IMR-90 (cell line): ENCODE measurements at regions not wholly inside any gene's neighbourhood (a gene's known extent, or its start where the extent isn't known, plus 50 kb on each side); places are given as distances from the start of the nearest gene placed in this dataset.

Experiments used
- ATAC-seq: fragments of 200-7000 bp; cut with Tn5 transposase; 2 replicates; pipeline ENCODE4 v1.9.1; 2020; ENCODE audit warnings: low read depth, mild to moderate bottlenecking, moderate library complexity
- BruUV-seq: library from RNA; stranded (reverse); fragments of 400-500 nt; replicated peaks from 2 replicates; lab custom pipeline; 2021; lab: Mats Ljungman, UMichigan
- CTCF ChIA-PET: fragments of 300-600 bp; formaldehyde crosslinking; extraction: SDS; loops from one replicate; lab custom pipeline; 2021; ENCODE audit warnings: antibody characterized with exemption; lab: Yijun Ruan, JAX
- POLR2A ChIA-PET: fragments of 300-600 bp; sonication (Branson Sonifier 250); formaldehyde crosslinking; loops from one replicate; lab custom pipeline; 2022; ENCODE audit warnings: antibody characterized with exemption; ENCODE audit not compliant: unreplicated experiment; lab: Charles Lee
- DNase-seq: peaks from one replicate; pipeline ENCODE4 v3.0.0; 2013
- H2AFZ ChIP-seq: replicated peaks from 2 replicates; pipeline ENCODE3; 2013; ENCODE audit warnings: low read length, mild to moderate bottlenecking; ENCODE audit not compliant: poor library complexity
- H2AK5ac ChIP-seq: 2 replicates; pipeline ENCODE4 v1.6.1; 2013; ENCODE audit warnings: low read depth, low read length, inconsistent platforms
- H2AK9ac ChIP-seq: replicated peaks from 2 replicates; pipeline ENCODE3; 2013; ENCODE audit warnings: mild to moderate bottlenecking, low read depth, low read length, moderate library complexity; ENCODE audit not compliant: poor library complexity
- H2BK120ac ChIP-seq: 2 replicates; pipeline ENCODE4 v1.6.1; 2013; ENCODE audit warnings: low read depth, low read length, inconsistent platforms
- H2BK15ac ChIP-seq: 3 replicates; pipeline ENCODE4 v1.6.1; 2013; ENCODE audit warnings: low read depth, low read length, inconsistent platforms
- H2BK20ac ChIP-seq: 2 replicates; pipeline ENCODE4 v1.6.1; 2013; ENCODE audit warnings: low read depth, mild to moderate bottlenecking, inconsistent platforms, low read length, moderate library complexity
- H2BK5ac ChIP-seq: 2 replicates; pipeline ENCODE4 v1.6.1; 2013; ENCODE audit warnings: mild to moderate bottlenecking, low read depth, low read length, inconsistent platforms; ENCODE audit not compliant: poor library complexity, severe bottlenecking
- H3K14ac ChIP-seq: replicated peaks from 2 replicates; pipeline ENCODE4 v1.6.1; 2013; ENCODE audit warnings: low read depth, low read length, inconsistent platforms
- H3K18ac ChIP-seq: 2 replicates; pipeline ENCODE4 v1.6.1; 2013; ENCODE audit warnings: low read depth, low read length, control low read depth
- H3K23ac ChIP-seq: 2 replicates; pipeline ENCODE4 v1.6.1; 2013; ENCODE audit warnings: low read depth, low read length, inconsistent platforms
- H3K27ac ChIP-seq: 2 replicates; pipeline ENCODE4 v1.5.1; 2013; ENCODE audit warnings: mild to moderate bottlenecking, control low read depth, low read length; ENCODE audit not compliant: insufficient read depth
- H3K27me3 ChIP-seq: 2 replicates; pipeline ENCODE4 v1.6.1; 2013; ENCODE audit warnings: low read length; ENCODE audit not compliant: control insufficient read depth, insufficient read depth
- H3K36me3 ChIP-seq: 2 replicates; pipeline ENCODE4 v1.6.1; 2013; ENCODE audit warnings: low read length, mixed read lengths; ENCODE audit not compliant: control insufficient read depth, insufficient read depth
- H3K4ac ChIP-seq: 2 replicates; pipeline ENCODE4 v1.6.1; 2013; ENCODE audit warnings: low read depth, low read length, inconsistent platforms
- H3K4me1 ChIP-seq: 2 replicates; pipeline ENCODE4 v1.6.1; 2013; ENCODE audit warnings: low read length, mixed read lengths; ENCODE audit not compliant: control insufficient read depth, insufficient read depth
- H3K4me2 ChIP-seq: 2 replicates; pipeline ENCODE4 v1.6.1; 2013; ENCODE audit warnings: low read depth, mild to moderate bottlenecking, control low read depth, low read length, moderate library complexity
- H3K4me3 ChIP-seq: 2 replicates; pipeline ENCODE4 v1.5.1; 2013; ENCODE audit warnings: low read depth, mild to moderate bottlenecking, control low read depth, low read length, moderate library complexity; ENCODE audit not compliant: insufficient read depth
- H3K56ac ChIP-seq: 2 replicates; pipeline ENCODE4 v1.6.1; 2013; ENCODE audit warnings: low read length, inconsistent platforms; ENCODE audit not compliant: insufficient read depth; ENCODE audit errors: extremely low read depth
- H3K79me1 ChIP-seq, 2 experiments: 2 replicates each; pipeline ENCODE4 v1.6.1; 2013; ENCODE audit warnings: low read length in 2 of 2, inconsistent platforms in 1 of 2, low read depth in 1 of 2
- H3K9ac ChIP-seq: 2 replicates; pipeline ENCODE4 v1.6.1; 2013; ENCODE audit warnings: low read depth, low read length, control low read depth
- H3K9me1 ChIP-seq: 2 replicates; pipeline ENCODE4 v1.6.1; 2013; ENCODE audit warnings: low read length, inconsistent platforms; ENCODE audit not compliant: insufficient read depth
- H3K9me3 ChIP-seq: 2 replicates; pipeline ENCODE4 v1.6.1; 2013; ENCODE audit warnings: low read length; ENCODE audit not compliant: control insufficient read depth, insufficient read depth
- H4K20me1 ChIP-seq: 2 replicates; pipeline ENCODE4 v1.6.1; 2013; ENCODE audit warnings: low read length, inconsistent platforms; ENCODE audit not compliant: insufficient read depth
- H4K5ac ChIP-seq: 2 replicates; pipeline ENCODE4 v1.6.1; 2013; ENCODE audit warnings: mild to moderate bottlenecking, low read depth, low read length, control low read depth
- H4K8ac ChIP-seq, 2 experiments: 2 replicates each; pipeline ENCODE4 v1.6.1; 2013; ENCODE audit warnings: low read depth in 2 of 2, low read length in 2 of 2, control low read depth in 1 of 2, inconsistent platforms in 1 of 2
- H4K91ac ChIP-seq: 2 replicates; pipeline ENCODE4 v1.6.1; 2013; ENCODE audit warnings: low read depth, low read length, inconsistent platforms; ENCODE audit not compliant: insufficient read depth
- CHD1 ChIP-seq: IDR thresholded peaks from 2 replicates; pipeline ENCODE4 v1.6.1; 2012; ENCODE audit warnings: low read depth, low read length, improper control_type of control experiment
- MXI1 ChIP-seq: IDR thresholded peaks from 2 replicates; pipeline ENCODE4 v1.6.1; 2012; ENCODE audit warnings: low read depth, mild to moderate bottlenecking, low read length, moderate library complexity, borderline replicate concordance
- SMC3 ChIP-seq: fragments of 150-350 bp; IDR thresholded peaks from 2 replicates; pipeline ENCODE4 v1.6.1; 2016; ENCODE audit warnings: low read depth, mild to moderate bottlenecking, antibody characterized with exemption, low read length, moderate library complexity
- USF2 ChIP-seq: fragments of 150-350 bp; IDR thresholded peaks from 2 replicates; pipeline ENCODE4 v1.6.1; 2017; ENCODE audit warnings: mild to moderate bottlenecking, antibody characterized with exemption, low read length, low read depth
- WGBS, 2 experiments: methylation state at CpG; one replicate each; pipeline versions ENCODE4 v1.1.5 to v1.1.7; 2013; ENCODE audit warnings: missing lambda C conversion rate in 2 of 2; ENCODE audit not compliant: insufficient read length in 1 of 2; ENCODE audit errors: extremely low coverage in 2 of 2; 5-methylcytosine and 5-hydroxymethylcytosine counted together
- dilution Hi-C: fragments of 300-500 bp; cut with HindIII; formaldehyde crosslinking; loops from one replicate; pipeline ENCODE4 v1.14.3; 2018; ENCODE audit warnings: low sequenced_read_pairs; ENCODE audit not compliant: unreplicated experiment
- in situ Hi-C: fragments of 300-500 bp; cut with MboI; formaldehyde crosslinking; loops from 3 replicates; pipeline ENCODE4 v1.14.3; 2019; ENCODE audit warnings: low sequenced_read_pairs, inconsistent platforms, mixed read lengths
- intact Hi-C: fragments of 100-400 bp; cut with micrococcal nuclease; formaldehyde crosslinking; loops from 2 replicates; pipeline ENCODE4 v1.10.0; 2022

- WGBS, 2 experiments = 30% methylated on average over 2 of the region's 5 CpGs; no CpG with 5 or more reads in 1 of the 2 experiments
- dilution Hi-C loops = no loop called here
Measured at GRCh38 chr3:164515256-164515655, 563.0 kb downstream of the SI start.

More at GRCh38 chr3:164515256-164515655, 563.0 kb downstream of the SI start:
- no peak overlapping the region for H2AK9ac ChIP-seq
- no peak for TF ChIP-seq USF2
- no peak for TF ChIP-seq MXI1
- no peak for TF ChIP-seq CHD1
- TF ChIP-seq SMC3 = no peak
- H3K79me1 ChIP-seq = no peaks in the 10 kb centered on the region
- H3K18ac ChIP-seq = no peak overlapping the region
- no peak overlapping the region for H2AK5ac ChIP-seq
- no peak overlapping the region for H3K56ac ChIP-seq
- no peak overlapping the region for H2AFZ ChIP-seq
- H3K4me2 ChIP-seq = no peak overlapping the region
- POLR2A ChIA-PET = no interaction called here
- H4K5ac ChIP-seq = no peak overlapping the region
- intact Hi-C loops (no loop called here), in situ Hi-C loops (no loop called here)
- no peak overlapping the region for H3K14ac ChIP-seq
- no peak overlapping the region for H4K91ac ChIP-seq
- no peak overlapping the region for H3K4ac ChIP-seq
- no TSS peak for BruUV-seq
- no peak overlapping the region for H2BK20ac ChIP-seq
- H2BK120ac ChIP-seq = no peak overlapping the region
- peaks cover 19% of the 10 kb centered on the region for H3K9me3 ChIP-seq
- H3K36me3 ChIP-seq = no peaks in the 10 kb centered on the region
- no peak overlapping the region for H2BK5ac ChIP-seq
- H3K9ac ChIP-seq = no peak overlapping the region
- no peak overlapping the region for H3K23ac ChIP-seq
- no peaks in the 10 kb centered on the region for H3K4me1 ChIP-seq
- H4K20me1 ChIP-seq = no peaks in the 10 kb centered on the region
- no peak for DNase-seq
- no peaks in the 10 kb centered on the region for H3K9me1 ChIP-seq
- H2BK15ac ChIP-seq = no peak overlapping the region
- no peak for ATAC-seq
- H3K27me3 ChIP-seq = no peaks in the 10 kb centered on the region
- H3K4me3 ChIP-seq = no peak overlapping the region
- CTCF ChIA-PET = no interaction called here
- no peak overlapping the region for H3K27ac ChIP-seq
- H4K8ac ChIP-seq = no peak overlapping the region
